K562 (cell line): ENCODE measurements at regions not wholly inside any gene's neighbourhood (a gene's known extent, or its start where the extent isn't known, plus 50 kb on each side); places are given as distances from the start of the nearest gene placed in this dataset.

ENCODE experiments used
- CBX2 ChIP-seq: fragments of 200-600 bp; sonication (generic); IDR thresholded peaks from one replicate; pipeline ENCODE4 v1.6.1; 2012; ENCODE audit warnings: mild to moderate bottlenecking, low read length, inconsistent platforms; ENCODE audit not compliant: insufficient read depth, poor library complexity, severe bottlenecking
- EP300 ChIP-seq: IDR thresholded peaks from 2 replicates; pipeline ENCODE4 v1.6.1; 2012; ENCODE audit warnings: low read length, improper control_type of control experiment
- ETS1 ChIP-seq: conservative IDR thresholded peaks from 2 replicates; pipeline ENCODE4 v1.6.1; 2011; ENCODE audit warnings: low read depth, mild to moderate bottlenecking, low read length; ENCODE audit not compliant: control insufficient read depth
- JUND ChIP-seq, 2 experiments: IDR thresholded peaks; 2 replicates in 1 of 2; 3 replicates in 1 of 2; pipeline ENCODE4 v1.6.1; 2011; ENCODE audit warnings: borderline replicate concordance in 2 of 2, low read depth in 2 of 2, low read length in 2 of 2, improper control_type of control experiment in 1 of 2, missing biosample characterization in 1 of 2, missing genetic modification characterization in 1 of 2, missing genetic modification reagents in 1 of 2
- OTX1 ChIP-seq: fragments of 450-650 bp; formaldehyde crosslinking; IDR thresholded peaks from 2 replicates; pipeline ENCODE4 v1.4.0; 2022; ENCODE audit warnings: mild to moderate bottlenecking
- POLR2A ChIP-seq: fragments of 450-650 bp; conservative IDR thresholded peaks from 2 replicates; pipeline ENCODE4 v1.6.1; 2016
- TGIF2 ChIP-seq: sonication (generic); formaldehyde crosslinking; IDR thresholded peaks from 2 replicates; pipeline ENCODE4 v1.8.1; 2022; ENCODE audit warnings: mild to moderate bottlenecking, missing genetic modification reagents, moderate library complexity
- TF ChIP-seq, protein P1 (sequence below), 3 experiments: IDR thresholded peaks in 2 of 3; conservative IDR thresholded peaks in 1 of 3; 2 replicates each; pipeline ENCODE4 v1.5.1; 2011 to 2012; ENCODE audit warnings: low read length in 3 of 3, mild to moderate bottlenecking in 3 of 3, control low read depth in 2 of 3, improper control_type of control experiment in 1 of 3, inconsistent platforms in 1 of 3, low read depth in 1 of 3, mixed read lengths in 1 of 3, moderate library complexity in 1 of 3; ENCODE audit not compliant: insufficient read depth in 2 of 3
- TF ChIP-seq, protein P2 (sequence below): fragments of 450-650 bp; formaldehyde crosslinking; IDR thresholded peaks from 2 replicates; pipeline ENCODE4 v1.4.0; 2022; ENCODE audit warnings: missing genetic modification characterization
- TF ChIP-seq, protein P3 (sequence below): IDR thresholded peaks from 2 replicates; pipeline ENCODE4 v1.6.1; 2012; ENCODE audit warnings: low read depth, low read length, improper control_type of control experiment, borderline replicate concordance

DNA sequence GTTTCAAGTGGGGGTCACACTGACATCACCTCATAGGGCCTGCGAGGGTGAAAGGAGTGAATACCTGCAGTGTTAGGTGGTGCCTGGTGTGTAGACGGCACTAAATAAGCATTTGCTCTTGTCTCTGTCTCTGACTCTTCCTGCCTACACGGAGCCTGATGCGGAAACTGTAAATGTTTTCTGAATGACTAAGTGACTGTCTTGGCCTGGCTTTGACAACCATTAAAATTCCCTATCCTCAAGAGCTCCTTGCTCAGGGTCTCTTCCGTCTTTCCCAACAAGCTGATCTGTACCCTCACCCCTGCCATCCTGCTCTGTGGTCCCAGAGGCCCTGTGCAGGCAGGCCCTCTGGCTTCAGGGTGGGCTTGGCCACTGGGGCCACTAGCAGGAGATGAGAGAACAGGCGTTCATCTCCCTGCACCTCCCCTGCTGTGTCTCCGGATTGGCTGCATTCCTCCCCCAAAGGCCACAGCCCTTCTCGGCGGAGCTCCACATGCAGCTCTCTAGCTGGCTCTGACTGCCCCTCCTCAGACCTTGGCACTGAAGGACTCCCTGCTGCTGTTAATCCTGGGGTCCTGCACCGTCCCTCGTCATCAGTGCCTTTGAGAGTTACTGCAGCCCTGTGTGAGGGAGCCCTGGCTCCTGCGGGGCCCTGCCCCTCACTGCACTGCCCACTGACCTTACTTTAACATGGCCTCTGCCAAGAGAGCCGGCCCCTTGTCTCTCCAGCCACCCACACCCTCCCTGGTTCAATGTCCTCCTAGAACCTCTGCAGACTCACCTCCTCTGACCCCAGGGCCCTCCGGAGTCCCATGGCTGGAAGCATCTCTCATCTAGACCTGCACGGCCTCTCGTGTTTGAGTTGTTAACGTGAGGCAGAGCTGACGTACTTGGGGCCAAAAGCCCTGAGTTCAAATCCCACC lies 211.1 kb downstream of the MATN1 start:
- TF ChIP-seq, protein P1, sequence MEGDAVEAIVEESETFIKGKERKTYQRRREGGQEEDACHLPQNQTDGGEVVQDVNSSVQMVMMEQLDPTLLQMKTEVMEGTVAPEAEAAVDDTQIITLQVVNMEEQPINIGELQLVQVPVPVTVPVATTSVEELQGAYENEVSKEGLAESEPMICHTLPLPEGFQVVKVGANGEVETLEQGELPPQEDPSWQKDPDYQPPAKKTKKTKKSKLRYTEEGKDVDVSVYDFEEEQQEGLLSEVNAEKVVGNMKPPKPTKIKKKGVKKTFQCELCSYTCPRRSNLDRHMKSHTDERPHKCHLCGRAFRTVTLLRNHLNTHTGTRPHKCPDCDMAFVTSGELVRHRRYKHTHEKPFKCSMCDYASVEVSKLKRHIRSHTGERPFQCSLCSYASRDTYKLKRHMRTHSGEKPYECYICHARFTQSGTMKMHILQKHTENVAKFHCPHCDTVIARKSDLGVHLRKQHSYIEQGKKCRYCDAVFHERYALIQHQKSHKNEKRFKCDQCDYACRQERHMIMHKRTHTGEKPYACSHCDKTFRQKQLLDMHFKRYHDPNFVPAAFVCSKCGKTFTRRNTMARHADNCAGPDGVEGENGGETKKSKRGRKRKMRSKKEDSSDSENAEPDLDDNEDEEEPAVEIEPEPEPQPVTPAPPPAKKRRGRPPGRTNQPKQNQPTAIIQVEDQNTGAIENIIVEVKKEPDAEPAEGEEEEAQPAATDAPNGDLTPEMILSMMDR (IDR thresholded peaks at IDR 0.05 in 2 of 3, conservative IDR thresholded peaks at IDR 0.05 in 1 of 3; ENCODE audit: insufficient read depth in 2 of 3, low read depth in 1 of 3, low read length in 3 of 3), result no peak
- TF ChIP-seq, protein P2, sequence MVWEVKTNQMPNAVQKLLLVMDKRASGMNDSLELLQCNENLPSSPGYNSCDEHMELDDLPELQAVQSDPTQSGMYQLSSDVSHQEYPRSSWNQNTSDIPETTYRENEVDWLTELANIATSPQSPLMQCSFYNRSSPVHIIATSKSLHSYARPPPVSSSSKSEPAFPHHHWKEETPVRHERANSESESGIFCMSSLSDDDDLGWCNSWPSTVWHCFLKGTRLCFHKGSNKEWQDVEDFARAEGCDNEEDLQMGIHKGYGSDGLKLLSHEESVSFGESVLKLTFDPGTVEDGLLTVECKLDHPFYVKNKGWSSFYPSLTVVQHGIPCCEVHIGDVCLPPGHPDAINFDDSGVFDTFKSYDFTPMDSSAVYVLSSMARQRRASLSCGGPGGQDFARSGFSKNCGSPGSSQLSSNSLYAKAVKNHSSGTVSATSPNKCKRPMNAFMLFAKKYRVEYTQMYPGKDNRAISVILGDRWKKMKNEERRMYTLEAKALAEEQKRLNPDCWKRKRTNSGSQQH (CRISPR knock-in tag), result no peak
- TF ChIP-seq POLR2A (no peak), TGIF2 (CRISPR knock-in tag) (no peak), OTX1 (CRISPR knock-in tag) (no peak), JUND (IDR thresholded peaks at IDR 0.05; ENCODE audit: borderline replicate concordance, low read depth, low read length) (no peak), JUND (tag; IDR thresholded peaks at IDR 0.05; ENCODE audit: borderline replicate concordance, low read depth, low read length) (no peak), ETS1 (no peak), EP300 (no peak), CBX2 (no peak)
- TF ChIP-seq, protein P3, sequence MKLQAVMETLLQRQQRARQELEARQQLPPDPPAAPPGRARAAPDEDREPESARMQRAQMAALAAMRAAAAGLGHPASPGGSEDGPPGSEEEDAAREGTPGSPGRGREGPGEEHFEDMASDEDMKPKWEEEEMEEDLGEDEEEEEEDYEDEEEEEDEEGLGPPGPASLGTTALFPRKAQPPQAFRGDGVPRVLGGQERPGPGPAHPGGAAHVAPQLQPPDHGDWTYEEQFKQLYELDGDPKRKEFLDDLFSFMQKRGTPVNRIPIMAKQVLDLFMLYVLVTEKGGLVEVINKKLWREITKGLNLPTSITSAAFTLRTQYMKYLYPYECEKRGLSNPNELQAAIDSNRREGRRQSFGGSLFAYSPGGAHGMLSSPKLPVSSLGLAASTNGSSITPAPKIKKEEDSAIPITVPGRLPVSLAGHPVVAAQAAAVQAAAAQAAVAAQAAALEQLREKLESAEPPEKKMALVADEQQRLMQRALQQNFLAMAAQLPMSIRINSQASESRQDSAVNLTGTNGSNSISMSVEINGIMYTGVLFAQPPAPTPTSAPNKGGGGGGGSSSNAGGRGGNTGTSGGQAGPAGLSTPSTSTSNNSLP, result no peak
